ENCODE measurements at regions not wholly inside any gene's neighbourhood (a gene's known extent, or its start where the extent isn't known, plus 50 kb on each side); places are given as distances from the start of the nearest gene placed in this dataset.

GRCh38 chr13:104246955-104247354 is 1180.7 kb upstream of the SLC10A2 start:
- Mint-ChIP-seq H3K4me3 (no peak overlapping the region), H3K36me3 (ENCODE audit: low read depth) (no peaks in the 10 kb centered on the region)
- TF ChIP-seq, protein P1, sequence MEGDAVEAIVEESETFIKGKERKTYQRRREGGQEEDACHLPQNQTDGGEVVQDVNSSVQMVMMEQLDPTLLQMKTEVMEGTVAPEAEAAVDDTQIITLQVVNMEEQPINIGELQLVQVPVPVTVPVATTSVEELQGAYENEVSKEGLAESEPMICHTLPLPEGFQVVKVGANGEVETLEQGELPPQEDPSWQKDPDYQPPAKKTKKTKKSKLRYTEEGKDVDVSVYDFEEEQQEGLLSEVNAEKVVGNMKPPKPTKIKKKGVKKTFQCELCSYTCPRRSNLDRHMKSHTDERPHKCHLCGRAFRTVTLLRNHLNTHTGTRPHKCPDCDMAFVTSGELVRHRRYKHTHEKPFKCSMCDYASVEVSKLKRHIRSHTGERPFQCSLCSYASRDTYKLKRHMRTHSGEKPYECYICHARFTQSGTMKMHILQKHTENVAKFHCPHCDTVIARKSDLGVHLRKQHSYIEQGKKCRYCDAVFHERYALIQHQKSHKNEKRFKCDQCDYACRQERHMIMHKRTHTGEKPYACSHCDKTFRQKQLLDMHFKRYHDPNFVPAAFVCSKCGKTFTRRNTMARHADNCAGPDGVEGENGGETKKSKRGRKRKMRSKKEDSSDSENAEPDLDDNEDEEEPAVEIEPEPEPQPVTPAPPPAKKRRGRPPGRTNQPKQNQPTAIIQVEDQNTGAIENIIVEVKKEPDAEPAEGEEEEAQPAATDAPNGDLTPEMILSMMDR (IDR thresholded peaks at IDR 0.05): no peak

DNA sequence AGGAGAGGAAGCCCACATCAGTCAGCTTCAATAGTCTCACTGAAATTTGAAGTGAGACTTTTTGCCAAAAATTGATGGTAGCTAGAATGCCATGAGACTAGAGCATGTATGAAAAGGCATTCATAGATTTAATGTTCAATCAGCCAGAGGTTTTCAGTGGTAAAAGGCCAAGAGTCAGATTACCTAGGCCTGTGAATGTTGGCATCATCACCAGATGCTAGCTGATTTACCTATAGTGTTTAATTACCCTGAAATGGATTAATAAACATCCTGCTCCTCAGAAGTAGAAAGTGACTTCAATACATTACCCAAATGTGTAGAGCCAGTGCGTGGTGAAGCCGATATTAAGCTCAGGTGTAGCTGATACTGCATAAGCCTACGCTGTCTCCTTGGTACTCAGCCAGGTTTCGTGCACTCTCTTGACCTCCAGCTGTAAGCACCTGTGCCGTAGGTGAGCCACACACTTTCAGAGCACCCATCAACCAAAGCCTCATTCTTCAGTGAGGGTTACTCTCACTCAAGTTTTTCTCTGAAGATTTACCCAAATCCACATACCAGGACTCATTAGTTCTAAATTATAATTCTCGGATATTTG is 1140.3 kb upstream of the SLC10A2 start:
- no peaks in the 10 kb centered on the region for H3K4me1 Mint-ChIP-seq (ENCODE audit: low read depth)
- H3K9me3 Mint-ChIP-seq: peaks cover 26% of the 10 kb centered on the region
- no peaks in the 10 kb centered on the region for H3K36me3 Mint-ChIP-seq (ENCODE audit: low read depth)
- H3K4me3 Mint-ChIP-seq: no peak overlapping the region
- no peaks in the 10 kb centered on the region for H3K27me3 Mint-ChIP-seq (ENCODE audit: insufficient read depth)
- TF ChIP-seq, protein P1 (IDR thresholded peaks at IDR 0.05): no peak
- no peak overlapping the region for H3K27ac Mint-ChIP-seq
- no peak for DNase-seq

More at GRCh38 chr13:104246955-104247354, 1180.7 kb upstream of the SLC10A2 start:
- no peak overlapping the region for H3K27ac Mint-ChIP-seq
- no peak for DNase-seq
- H3K4me1 Mint-ChIP-seq (ENCODE audit: low read depth): no peaks in the 10 kb centered on the region
- H3K27me3 Mint-ChIP-seq (ENCODE audit: insufficient read depth): no peaks in the 10 kb centered on the region
- peaks cover 10% of the 10 kb centered on the region for H3K9me3 Mint-ChIP-seq

GRCh38 chr13:104204177-104204576 is 1138.0 kb upstream of the SLC10A2 start:
- DNase-seq: no peak
- TF ChIP-seq, protein P1 (IDR thresholded peaks at IDR 0.05): peak; percentile 21; the same call in 1 of the 2 replicates
- Mint-ChIP-seq H3K4me3 (no peak overlapping the region), H3K27ac (no peak overlapping the region), H3K4me1 (ENCODE audit: low read depth) (no peaks in the 10 kb centered on the region), H3K9me3 (peaks cover 26% of the 10 kb centered on the region), H3K27me3 (ENCODE audit: insufficient read depth) (no peaks in the 10 kb centered on the region), H3K36me3 (ENCODE audit: low read depth) (no peaks in the 10 kb centered on the region)

GRCh38 chr13:104198801-104199200 is 1132.6 kb upstream of the SLC10A2 start:
- no peak for DNase-seq
- TF ChIP-seq, protein P1 (IDR thresholded peaks at IDR 0.05): no peak
- Mint-ChIP-seq H3K4me1 (ENCODE audit: low read depth) (no peaks in the 10 kb centered on the region), H3K4me3 (no peak overlapping the region), H3K27me3 (ENCODE audit: insufficient read depth) (no peaks in the 10 kb centered on the region), H3K9me3 (peaks cover 34% of the 10 kb centered on the region), H3K27ac (no peak overlapping the region), H3K36me3 (ENCODE audit: low read depth) (no peaks in the 10 kb centered on the region)

- Mint-ChIP-seq H3K36me3 (ENCODE audit: low read depth) (no peaks in the 10 kb centered on the region), H3K27ac (no peak overlapping the region), H3K4me3 (no peak overlapping the region), H3K9me3 (peaks cover 41% of the 10 kb centered on the region), H3K4me1 (ENCODE audit: low read depth) (no peaks in the 10 kb centered on the region), H3K27me3 (ENCODE audit: insufficient read depth) (no peaks in the 10 kb centered on the region)
- TF ChIP-seq, protein P1 (IDR thresholded peaks at IDR 0.05): no peak
- DNase-seq: no peak
Measured at GRCh38 chr13:104196611-104197010, 1130.4 kb upstream of the SLC10A2 start.
